T-helper 2 cell treated with Interferon-gamma antibody and Interleukin-4, amounts not matched to agents 5 μg/mL and 100 μg/mL, for 36 hours (primary cell): ENCODE measurements at regions not wholly inside any gene's neighbourhood (a gene's known extent, or its start where the extent isn't known, plus 50 kb on each side); places are given as distances from the start of the nearest gene placed in this dataset.

Experiments used
- DNase-seq: peaks from one replicate; pipeline ENCODE4 v3.0.0; 2021; ENCODE audit warnings: low spot score
- H3K27ac Mint-ChIP-seq: one replicate; pipeline ENCODE4 v1.8.0; 2021; ENCODE audit warnings: mild to moderate bottlenecking, mixed read lengths
- H3K27me3 Mint-ChIP-seq: one replicate; pipeline ENCODE4 v1.8.0; 2021; ENCODE audit warnings: low read depth, mixed read lengths
- H3K36me3 Mint-ChIP-seq: one replicate; pipeline ENCODE4 v1.8.0; 2021; ENCODE audit warnings: low read depth, mixed read lengths
- H3K4me1 Mint-ChIP-seq: one replicate; pipeline ENCODE4 v1.8.0; 2021; ENCODE audit warnings: low read depth, mixed read lengths
- H3K4me3 Mint-ChIP-seq: one replicate; pipeline ENCODE4 v1.8.0; 2022; ENCODE audit warnings: mild to moderate bottlenecking, moderate library complexity, mixed read lengths
- H3K9me3 Mint-ChIP-seq: one replicate; pipeline ENCODE4 v1.8.0; 2021; ENCODE audit warnings: mixed read lengths

DNA sequence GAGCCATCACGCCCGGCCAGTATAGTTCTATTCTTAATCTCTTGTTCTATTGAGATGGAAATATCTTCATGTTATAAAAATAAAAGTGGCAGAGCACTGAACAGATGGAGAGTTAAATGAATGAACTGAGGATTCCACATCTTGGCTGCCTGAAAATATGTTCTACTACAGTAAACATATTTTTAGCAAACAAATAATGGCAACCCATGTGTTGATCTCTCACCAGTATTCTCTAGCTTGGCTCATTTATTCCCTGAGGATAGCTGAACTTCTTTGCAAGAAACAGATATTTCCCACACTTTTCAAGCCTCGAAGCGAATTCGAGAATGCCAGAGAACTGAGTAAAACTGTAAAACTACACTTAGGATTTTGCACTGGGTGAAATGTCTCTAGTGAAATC is 58.9 kb downstream of the DIRAS3 start:
- H3K36me3 Mint-ChIP-seq: no peaks in the 10 kb centered on the region
- no peak for DNase-seq
- no peaks in the 10 kb centered on the region for H3K4me1 Mint-ChIP-seq
- no peak overlapping the region for H3K27ac Mint-ChIP-seq
- H3K27me3 Mint-ChIP-seq: no peaks in the 10 kb centered on the region
- H3K4me3 Mint-ChIP-seq: no peak overlapping the region
- H3K9me3 Mint-ChIP-seq: peaks cover 13% of the 10 kb centered on the region

DNA sequence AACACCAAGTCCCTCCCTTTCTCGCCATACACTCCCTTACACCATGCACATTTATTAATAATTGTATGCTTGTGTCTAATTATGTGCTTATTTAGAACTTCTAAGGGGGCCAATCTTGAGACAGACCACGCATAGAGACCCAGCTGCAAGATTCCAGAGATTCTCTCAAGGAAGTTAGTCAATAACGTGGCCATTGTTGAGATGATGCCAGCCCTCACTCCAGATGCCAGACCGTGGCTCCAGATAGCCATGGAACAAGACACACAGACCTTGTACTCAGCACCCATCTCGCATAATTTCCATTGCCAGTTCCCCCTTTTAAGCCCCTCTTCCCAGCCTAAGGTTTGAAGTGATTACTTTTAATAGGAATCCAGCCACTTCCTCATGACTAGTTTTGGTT is 62.4 kb downstream of the DIRAS3 start:
- Mint-ChIP-seq H3K9me3 (peaks cover 3% of the 10 kb centered on the region), H3K36me3 (no peaks in the 10 kb centered on the region), H3K27ac (no peak overlapping the region), H3K4me1 (no peaks in the 10 kb centered on the region), H3K27me3 (no peaks in the 10 kb centered on the region), H3K4me3 (no peak overlapping the region)
- no peak for DNase-seq

DNA sequence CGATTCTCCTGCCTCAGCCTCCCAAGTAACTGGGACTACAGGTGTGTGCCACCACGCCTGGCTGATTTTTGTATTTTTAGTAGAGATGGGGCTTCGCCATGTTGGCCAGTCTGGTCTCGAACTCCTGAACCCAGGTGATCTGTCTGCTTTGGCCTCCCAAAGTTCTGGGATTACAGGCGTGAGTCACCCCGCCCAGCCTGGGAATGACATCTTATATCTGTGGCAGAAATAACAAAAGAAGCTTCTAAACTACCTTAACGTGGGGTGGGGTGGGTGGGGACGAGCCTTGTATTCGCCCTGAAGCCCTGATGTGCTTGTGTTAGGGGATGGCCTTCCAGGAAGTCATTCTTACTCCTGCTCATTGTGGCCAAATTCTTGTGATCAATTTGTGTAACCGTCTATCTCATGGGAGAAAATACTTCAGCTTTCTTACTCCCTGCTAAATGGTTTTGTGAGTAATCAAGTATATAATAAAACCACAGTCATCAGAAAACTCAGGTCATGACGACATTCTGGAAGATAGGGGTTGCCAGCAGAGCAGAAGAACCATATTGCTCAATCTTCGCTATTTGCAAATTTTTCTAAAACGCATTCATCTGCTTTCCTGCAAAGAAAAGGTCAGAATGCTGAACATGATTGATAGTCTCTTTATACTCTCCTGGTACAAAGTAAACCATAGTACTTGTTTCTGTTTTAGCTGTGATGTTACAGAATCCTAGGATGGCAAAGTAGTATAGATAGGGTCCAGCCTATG is 63.2 kb downstream of the DIRAS3 start:
- Mint-ChIP-seq H3K4me1 (no peaks in the 10 kb centered on the region), H3K9me3 (no peaks in the 10 kb centered on the region), H3K4me3 (no peak overlapping the region), H3K27me3 (no peaks in the 10 kb centered on the region), H3K36me3 (no peaks in the 10 kb centered on the region), H3K27ac (no peak overlapping the region)
- DNase-seq: no peak

DNA sequence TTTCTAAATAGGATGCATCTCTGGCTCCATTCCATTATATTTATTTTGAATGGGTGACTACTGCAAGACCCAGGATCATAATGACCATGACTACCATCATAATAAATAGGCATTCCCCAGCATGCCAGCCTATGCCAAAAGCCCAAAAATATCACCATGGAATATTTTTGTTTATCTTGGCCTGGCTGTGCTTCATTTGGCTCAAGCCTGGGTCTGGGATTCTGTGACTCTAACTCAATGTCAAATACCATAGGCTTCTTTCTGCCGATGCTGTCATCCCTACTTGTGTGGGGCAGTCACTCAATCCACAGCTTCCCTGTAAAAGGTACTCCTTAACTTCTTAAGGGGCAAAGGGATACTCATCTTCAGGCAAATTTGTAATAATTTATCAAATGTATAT is 66.6 kb downstream of the DIRAS3 start:
- no peaks in the 10 kb centered on the region for H3K4me1 Mint-ChIP-seq
- H3K36me3 Mint-ChIP-seq: no peaks in the 10 kb centered on the region
- H3K27me3 Mint-ChIP-seq: no peaks in the 10 kb centered on the region
- DNase-seq: no peak
- no peak overlapping the region for H3K4me3 Mint-ChIP-seq
- no peak overlapping the region for H3K27ac Mint-ChIP-seq
- no peaks in the 10 kb centered on the region for H3K9me3 Mint-ChIP-seq

DNA sequence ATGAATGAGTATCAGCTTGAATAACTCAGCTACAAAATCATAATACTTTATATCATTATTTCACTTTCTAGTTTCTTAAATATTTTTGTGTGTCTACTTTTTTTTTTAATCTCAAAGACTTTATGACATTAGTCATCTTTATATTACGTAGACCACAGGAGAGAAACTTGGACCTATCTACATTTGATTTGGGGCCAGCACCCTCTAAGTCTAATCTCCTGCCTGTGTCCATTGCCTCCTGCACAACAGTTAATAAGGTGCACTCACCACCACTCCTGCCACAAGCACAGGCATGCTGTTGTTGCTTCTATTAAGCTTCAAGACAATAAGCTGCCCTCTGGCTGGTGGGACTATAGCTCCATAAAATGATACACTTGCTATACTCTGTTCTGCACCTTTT is 70.4 kb downstream of the DIRAS3 start:
- DNase-seq: no peak
- H3K4me1 Mint-ChIP-seq: no peaks in the 10 kb centered on the region
- H3K4me3 Mint-ChIP-seq: no peak overlapping the region
- H3K9me3 Mint-ChIP-seq: no peaks in the 10 kb centered on the region
- no peaks in the 10 kb centered on the region for H3K36me3 Mint-ChIP-seq
- no peak overlapping the region for H3K27ac Mint-ChIP-seq
- no peaks in the 10 kb centered on the region for H3K27me3 Mint-ChIP-seq

DNA sequence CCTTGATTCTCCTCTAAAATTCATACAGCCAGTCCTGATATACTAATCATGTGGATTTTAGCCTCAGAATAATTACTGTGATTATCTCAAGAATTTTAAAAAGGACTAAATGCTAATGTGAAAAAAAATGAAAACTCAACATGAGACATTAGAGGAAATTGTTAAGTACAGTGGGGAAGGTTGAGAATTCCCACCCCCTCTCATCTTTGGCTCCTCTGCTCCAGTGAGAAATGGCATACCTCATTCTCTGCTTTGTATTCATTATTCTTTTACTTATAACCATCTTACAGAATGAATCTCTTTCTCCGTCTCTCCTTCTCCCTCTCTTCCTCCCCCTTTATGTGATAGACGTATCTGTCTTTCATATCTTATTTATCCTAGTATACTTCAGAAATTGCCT is 70.9 kb downstream of the DIRAS3 start:
- H3K27ac Mint-ChIP-seq: no peak overlapping the region
- H3K9me3 Mint-ChIP-seq: no peaks in the 10 kb centered on the region
- no peaks in the 10 kb centered on the region for H3K36me3 Mint-ChIP-seq
- H3K4me3 Mint-ChIP-seq: no peak overlapping the region
- no peak for DNase-seq
- no peaks in the 10 kb centered on the region for H3K4me1 Mint-ChIP-seq
- no peaks in the 10 kb centered on the region for H3K27me3 Mint-ChIP-seq

DNA sequence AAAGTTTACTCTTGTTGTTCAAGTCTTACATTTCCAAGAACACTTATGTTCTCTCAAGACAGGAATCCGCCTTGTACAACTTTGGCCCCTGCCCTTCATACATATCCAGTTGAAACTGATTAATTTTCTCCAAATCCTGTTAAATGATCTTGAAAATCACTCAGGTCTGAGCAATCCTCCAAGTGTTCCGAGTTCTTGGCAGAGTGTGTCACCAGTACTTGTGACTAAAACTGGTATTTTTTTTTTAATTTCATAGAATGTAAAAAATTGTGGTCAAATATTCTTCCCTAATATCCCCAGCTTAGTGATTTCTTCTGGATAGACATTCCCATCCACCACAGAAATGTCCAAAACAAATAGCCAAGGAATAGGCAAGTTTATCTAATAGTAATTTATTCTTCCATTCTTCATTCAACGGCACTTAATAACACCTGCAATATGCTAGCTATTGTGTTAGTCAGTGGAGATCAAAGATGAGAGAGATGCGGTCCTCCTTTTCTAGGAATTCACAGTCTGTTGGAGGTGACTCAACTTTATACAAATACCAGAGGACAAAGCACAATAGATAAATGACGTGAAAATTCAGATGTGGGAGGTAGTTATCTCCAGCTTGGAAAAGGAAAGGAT is 71.4 kb downstream of the DIRAS3 start:
- no peak for DNase-seq
- H3K27me3 Mint-ChIP-seq: no peaks in the 10 kb centered on the region
- H3K4me3 Mint-ChIP-seq: no peak overlapping the region
- no peak overlapping the region for H3K27ac Mint-ChIP-seq
- no peaks in the 10 kb centered on the region for H3K4me1 Mint-ChIP-seq
- no peaks in the 10 kb centered on the region for H3K9me3 Mint-ChIP-seq
- H3K36me3 Mint-ChIP-seq: no peaks in the 10 kb centered on the region

DNA sequence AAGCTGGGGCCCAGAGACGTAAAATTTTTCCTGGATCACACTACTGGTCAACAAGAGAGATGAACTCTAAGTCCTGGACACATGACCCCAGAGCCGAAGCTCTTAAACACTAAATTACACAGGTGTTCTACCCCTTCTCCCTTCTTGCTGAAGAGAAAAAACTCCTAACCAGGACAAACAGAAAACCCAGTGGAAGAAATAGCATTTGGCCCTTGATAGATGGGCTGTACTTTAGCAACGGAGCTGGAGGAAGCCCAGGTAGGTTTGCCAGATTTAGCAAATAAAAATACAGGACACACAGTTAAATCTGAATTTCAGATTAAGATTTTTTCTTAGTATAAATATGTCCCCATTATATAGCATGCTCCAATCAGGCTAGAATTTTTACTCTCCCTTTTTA is 72.7 kb downstream of the DIRAS3 start:
- Mint-ChIP-seq H3K4me3 (no peak overlapping the region), H3K27me3 (no peaks in the 10 kb centered on the region), H3K4me1 (no peaks in the 10 kb centered on the region), H3K9me3 (no peaks in the 10 kb centered on the region), H3K27ac (no peak overlapping the region), H3K36me3 (no peaks in the 10 kb centered on the region)
- no peak for DNase-seq

DNA sequence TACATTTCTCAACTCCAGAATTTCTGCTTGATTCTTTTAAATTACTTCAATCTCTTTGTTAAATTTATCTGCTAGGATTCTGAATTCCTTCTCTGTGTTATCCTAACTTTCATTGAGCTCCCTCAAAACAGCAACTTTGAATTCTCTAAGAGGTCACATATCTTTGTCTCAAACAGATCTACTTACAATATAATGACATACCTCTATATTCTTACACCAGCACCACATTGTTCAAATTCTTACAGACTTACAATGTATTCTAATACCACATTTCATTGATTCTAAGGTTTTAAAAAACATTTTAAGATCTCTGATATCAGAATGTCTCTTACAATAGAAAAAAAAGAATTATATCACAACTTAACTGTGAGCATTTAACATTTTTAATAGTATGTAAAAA is 77.4 kb downstream of the DIRAS3 start:
- no peak overlapping the region for H3K4me3 Mint-ChIP-seq
- H3K36me3 Mint-ChIP-seq: no peaks in the 10 kb centered on the region
- H3K9me3 Mint-ChIP-seq: no peaks in the 10 kb centered on the region
- no peak for DNase-seq
- no peak overlapping the region for H3K27ac Mint-ChIP-seq
- no peaks in the 10 kb centered on the region for H3K27me3 Mint-ChIP-seq
- no peaks in the 10 kb centered on the region for H3K4me1 Mint-ChIP-seq

DNA sequence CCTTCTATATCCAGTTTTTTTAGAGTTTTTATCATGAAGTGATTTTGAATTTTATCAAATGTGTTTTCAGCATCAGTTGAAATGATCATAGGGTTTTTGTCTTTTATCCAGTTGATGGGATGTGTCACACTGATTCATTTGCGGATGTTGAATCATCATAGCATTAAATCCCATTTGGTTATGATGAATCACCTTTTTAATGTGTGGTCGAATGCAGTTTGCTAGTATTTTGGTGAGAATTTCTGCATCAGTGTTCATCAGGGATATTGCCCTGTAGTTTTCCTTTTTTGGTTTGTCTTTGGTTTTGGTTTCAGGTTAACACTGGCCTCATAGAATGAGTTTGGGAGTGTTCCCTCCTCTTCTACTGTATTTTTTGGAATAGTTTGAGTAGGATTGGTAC is 80.3 kb downstream of the DIRAS3 start:
- H3K4me1 Mint-ChIP-seq: no peaks in the 10 kb centered on the region
- DNase-seq: no peak
- no peaks in the 10 kb centered on the region for H3K9me3 Mint-ChIP-seq
- no peak overlapping the region for H3K4me3 Mint-ChIP-seq
- no peak overlapping the region for H3K27ac Mint-ChIP-seq
- H3K36me3 Mint-ChIP-seq: no peaks in the 10 kb centered on the region
- H3K27me3 Mint-ChIP-seq: no peaks in the 10 kb centered on the region

DNA sequence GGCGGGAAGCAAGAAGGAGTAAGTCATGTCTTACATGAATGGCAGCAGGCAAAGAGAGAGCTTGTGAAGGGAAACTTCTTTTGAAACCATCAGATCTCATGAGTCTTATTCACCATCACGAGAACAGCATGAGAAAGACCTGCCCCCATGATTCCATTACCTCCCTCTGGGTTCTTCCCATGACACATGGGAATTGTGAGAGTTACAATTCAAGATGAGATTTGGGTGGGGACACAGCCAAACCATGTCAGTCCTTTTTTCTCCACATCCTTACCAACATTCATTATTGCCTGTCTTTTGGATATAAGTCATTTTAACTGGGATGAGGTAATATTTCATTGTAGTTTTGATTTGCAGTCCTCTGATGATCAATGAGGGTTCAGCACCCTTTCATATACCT is 81.0 kb downstream of the DIRAS3 start:
- H3K36me3 Mint-ChIP-seq: no peaks in the 10 kb centered on the region

DNA sequence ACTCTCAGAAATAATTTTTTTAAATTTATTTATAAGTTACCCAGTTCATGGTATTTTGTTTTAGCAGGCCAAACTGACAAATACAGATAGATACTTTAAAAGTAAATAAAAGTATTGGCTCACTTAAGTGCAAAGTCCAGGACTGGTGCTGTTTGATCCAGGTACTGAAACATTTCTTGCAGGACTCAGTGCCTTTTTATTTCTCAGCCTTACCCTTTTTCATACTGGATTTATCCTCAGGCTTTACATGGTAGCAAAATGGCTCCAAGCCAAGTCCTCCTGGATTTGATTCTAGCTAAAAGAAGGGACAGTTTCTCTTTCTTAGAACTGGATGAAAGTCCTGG is 83.8 kb downstream of the DIRAS3 start:
- Mint-ChIP-seq H3K36me3 (no peaks in the 10 kb centered on the region), H3K4me3 (no peak overlapping the region), H3K4me1 (no peaks in the 10 kb centered on the region), H3K27me3 (no peaks in the 10 kb centered on the region), H3K9me3 (peaks cover 5% of the 10 kb centered on the region), H3K27ac (no peak overlapping the region)
- no peak for DNase-seq

More for the DNA sequence above, 81.0 kb downstream of the DIRAS3 start:
- H3K4me1 Mint-ChIP-seq: no peaks in the 10 kb centered on the region
- no peak overlapping the region for H3K4me3 Mint-ChIP-seq
- no peaks in the 10 kb centered on the region for H3K27me3 Mint-ChIP-seq
- H3K27ac Mint-ChIP-seq: no peak overlapping the region
- DNase-seq: no peak
- H3K9me3 Mint-ChIP-seq: no peaks in the 10 kb centered on the region

DNA sequence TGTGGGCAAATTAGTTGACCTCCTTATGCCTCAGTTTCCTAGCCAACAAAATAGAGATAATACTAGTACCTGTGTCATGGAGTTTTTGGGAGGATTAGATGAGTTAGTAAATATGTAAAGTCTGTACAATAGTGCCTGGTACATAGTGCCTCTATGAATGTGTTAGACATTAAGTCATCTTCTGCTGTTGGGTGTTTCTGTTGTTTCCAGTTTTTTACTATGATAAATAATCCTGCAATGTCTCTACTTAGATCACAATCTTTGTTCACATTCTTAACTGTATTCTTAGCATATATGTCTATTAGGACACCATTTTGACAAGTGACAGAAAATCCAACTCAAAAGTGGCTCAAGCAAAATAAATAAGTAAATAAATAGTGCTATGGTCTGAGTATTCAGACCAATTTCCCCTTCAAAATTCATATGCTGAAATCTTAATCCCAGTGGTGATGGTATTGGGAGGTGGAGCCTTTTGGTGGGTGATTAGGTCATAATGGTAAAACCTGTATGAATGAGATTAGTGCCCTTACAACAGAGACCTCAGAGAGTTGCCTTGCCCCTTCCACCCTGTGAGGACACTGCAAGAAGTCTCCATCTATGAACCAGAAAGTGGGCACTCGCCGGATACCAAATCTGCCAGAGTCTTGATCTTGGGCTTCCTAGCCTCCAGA is 84.3 kb downstream of the DIRAS3 start:
- H3K27ac Mint-ChIP-seq: no peak overlapping the region
- no peaks in the 10 kb centered on the region for H3K4me1 Mint-ChIP-seq
- no peaks in the 10 kb centered on the region for H3K27me3 Mint-ChIP-seq
- H3K4me3 Mint-ChIP-seq: no peak overlapping the region
- no peaks in the 10 kb centered on the region for H3K36me3 Mint-ChIP-seq
- peaks cover 5% of the 10 kb centered on the region for H3K9me3 Mint-ChIP-seq
- DNase-seq: no peak

DNA sequence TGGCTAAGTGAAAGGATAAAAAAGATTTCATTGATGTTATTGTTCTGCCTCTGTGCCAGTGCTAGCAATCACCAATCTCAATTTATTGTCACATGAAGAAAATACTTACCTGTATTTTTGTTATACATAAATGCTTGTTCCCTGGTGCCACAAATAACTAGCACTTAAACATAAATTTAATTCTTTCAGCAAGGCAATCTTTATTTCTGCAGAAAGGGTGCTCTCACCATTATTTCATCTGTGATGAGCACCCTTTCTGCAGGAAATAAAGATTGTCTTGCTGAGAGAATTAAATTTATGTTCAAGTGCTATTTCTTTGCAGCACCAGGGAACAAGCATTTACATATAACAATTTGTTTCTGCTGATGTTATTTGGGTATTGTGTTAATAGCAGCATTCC is 87.2 kb downstream of the DIRAS3 start:
- no peak for DNase-seq
- peaks cover 5% of the 10 kb centered on the region for H3K9me3 Mint-ChIP-seq
- H3K27me3 Mint-ChIP-seq: no peaks in the 10 kb centered on the region
- no peaks in the 10 kb centered on the region for H3K36me3 Mint-ChIP-seq
- no peak overlapping the region for H3K27ac Mint-ChIP-seq
- H3K4me3 Mint-ChIP-seq: no peak overlapping the region
- H3K4me1 Mint-ChIP-seq: no peaks in the 10 kb centered on the region
